Ishikawa (cell line): ENCODE measurements at regions not wholly inside any gene's neighbourhood (a gene's known extent, or its start where the extent isn't known, plus 50 kb on each side); places are given as distances from the start of the nearest gene placed in this dataset.

Experiments
- CEBPB ChIP-seq: IDR thresholded peaks from 2 replicates; pipeline ENCODE4 v1.6.1; 2012
- CREB1 ChIP-seq: IDR thresholded peaks from 2 replicates; pipeline ENCODE4 v1.6.1; 2012; ENCODE audit warnings: low read depth
- EGR1 ChIP-seq: IDR thresholded peaks from 2 replicates; pipeline ENCODE4 v1.6.1; 2012
- EP300 ChIP-seq: IDR thresholded peaks from 2 replicates; pipeline ENCODE4 v1.6.1; 2012; ENCODE audit warnings: borderline replicate concordance
- FOXM1 ChIP-seq: IDR thresholded peaks from 2 replicates; pipeline ENCODE4 v1.6.1; 2012; ENCODE audit warnings: low read depth, borderline replicate concordance
- NFIC ChIP-seq: IDR thresholded peaks from 2 replicates; pipeline ENCODE4 v1.6.1; 2012
- RAD21 ChIP-seq: IDR thresholded peaks from 2 replicates; pipeline ENCODE4 v1.6.1; 2012; ENCODE audit warnings: low read depth
- TAF1 ChIP-seq: IDR thresholded peaks from 2 replicates; pipeline ENCODE4 v1.6.1; 2012; ENCODE audit warnings: low read depth, mild to moderate bottlenecking
- TCF12 ChIP-seq: IDR thresholded peaks from 2 replicates; pipeline ENCODE4 v1.6.1; 2012; ENCODE audit warnings: low read depth
- TEAD4 ChIP-seq: IDR thresholded peaks from 2 replicates; pipeline ENCODE4 v1.6.1; 2012
- YY1 ChIP-seq: IDR thresholded peaks from 2 replicates; pipeline ENCODE4 v1.6.1; 2012; ENCODE audit warnings: low read depth
- ZBTB7A ChIP-seq: IDR thresholded peaks from 2 replicates; pipeline ENCODE4 v1.6.1; 2012; ENCODE audit warnings: low read depth
- TF ChIP-seq, protein P1 (sequence below): IDR thresholded peaks from 2 replicates; pipeline ENCODE4 v1.6.1; 2012
- TF ChIP-seq, protein P2 (sequence below): IDR thresholded peaks from 2 replicates; pipeline ENCODE4 v1.6.1; 2012; ENCODE audit warnings: low read depth, mild to moderate bottlenecking
- TF ChIP-seq, protein P3 (sequence below): IDR thresholded peaks from 2 replicates; pipeline ENCODE4 v1.6.1; 2012

DNA sequence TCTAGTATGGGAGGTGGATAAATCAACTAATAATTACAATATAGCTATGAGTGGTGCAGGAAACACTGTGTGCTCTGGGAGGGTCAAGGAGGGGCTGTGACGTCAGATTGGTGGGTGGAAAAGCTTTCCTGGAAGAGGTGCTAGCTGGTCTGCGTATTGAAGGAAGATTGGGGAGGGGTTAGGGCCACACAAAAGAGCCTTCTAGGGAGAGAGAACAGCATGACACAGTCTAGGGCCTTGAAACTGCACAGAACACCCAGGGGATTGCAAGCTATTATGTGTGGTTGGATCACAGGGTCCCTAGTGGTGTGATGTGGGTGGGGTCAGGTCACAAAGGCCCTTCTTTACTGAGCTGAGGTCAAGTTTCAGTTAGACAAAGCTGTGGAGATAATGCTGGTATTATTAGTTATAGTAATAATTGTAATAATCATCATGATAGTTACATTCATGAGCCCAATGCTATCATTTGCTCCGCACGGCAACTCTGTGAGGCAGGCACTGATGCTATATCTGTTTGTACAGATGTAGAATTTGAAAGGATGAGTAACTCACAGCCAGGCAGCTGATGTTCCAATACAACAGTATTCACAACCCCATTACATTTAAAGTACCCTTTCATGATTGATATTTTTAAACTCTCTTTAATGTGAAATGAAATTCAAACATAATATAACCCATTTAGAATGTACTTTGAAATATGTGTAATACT is 197.4 kb upstream of the IL12B start:
- TF ChIP-seq EP300 (no peak), FOXM1 (no peak), CREB1 (no peak), EGR1 (no peak), TCF12 (no peak), TEAD4 (no peak), YY1 (no peak), CEBPB (no peak)
- TF ChIP-seq, protein P1, sequence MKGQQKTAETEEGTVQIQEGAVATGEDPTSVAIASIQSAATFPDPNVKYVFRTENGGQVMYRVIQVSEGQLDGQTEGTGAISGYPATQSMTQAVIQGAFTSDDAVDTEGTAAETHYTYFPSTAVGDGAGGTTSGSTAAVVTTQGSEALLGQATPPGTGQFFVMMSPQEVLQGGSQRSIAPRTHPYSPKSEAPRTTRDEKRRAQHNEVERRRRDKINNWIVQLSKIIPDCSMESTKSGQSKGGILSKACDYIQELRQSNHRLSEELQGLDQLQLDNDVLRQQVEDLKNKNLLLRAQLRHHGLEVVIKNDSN, result no peak
- TF ChIP-seq, protein P2, sequence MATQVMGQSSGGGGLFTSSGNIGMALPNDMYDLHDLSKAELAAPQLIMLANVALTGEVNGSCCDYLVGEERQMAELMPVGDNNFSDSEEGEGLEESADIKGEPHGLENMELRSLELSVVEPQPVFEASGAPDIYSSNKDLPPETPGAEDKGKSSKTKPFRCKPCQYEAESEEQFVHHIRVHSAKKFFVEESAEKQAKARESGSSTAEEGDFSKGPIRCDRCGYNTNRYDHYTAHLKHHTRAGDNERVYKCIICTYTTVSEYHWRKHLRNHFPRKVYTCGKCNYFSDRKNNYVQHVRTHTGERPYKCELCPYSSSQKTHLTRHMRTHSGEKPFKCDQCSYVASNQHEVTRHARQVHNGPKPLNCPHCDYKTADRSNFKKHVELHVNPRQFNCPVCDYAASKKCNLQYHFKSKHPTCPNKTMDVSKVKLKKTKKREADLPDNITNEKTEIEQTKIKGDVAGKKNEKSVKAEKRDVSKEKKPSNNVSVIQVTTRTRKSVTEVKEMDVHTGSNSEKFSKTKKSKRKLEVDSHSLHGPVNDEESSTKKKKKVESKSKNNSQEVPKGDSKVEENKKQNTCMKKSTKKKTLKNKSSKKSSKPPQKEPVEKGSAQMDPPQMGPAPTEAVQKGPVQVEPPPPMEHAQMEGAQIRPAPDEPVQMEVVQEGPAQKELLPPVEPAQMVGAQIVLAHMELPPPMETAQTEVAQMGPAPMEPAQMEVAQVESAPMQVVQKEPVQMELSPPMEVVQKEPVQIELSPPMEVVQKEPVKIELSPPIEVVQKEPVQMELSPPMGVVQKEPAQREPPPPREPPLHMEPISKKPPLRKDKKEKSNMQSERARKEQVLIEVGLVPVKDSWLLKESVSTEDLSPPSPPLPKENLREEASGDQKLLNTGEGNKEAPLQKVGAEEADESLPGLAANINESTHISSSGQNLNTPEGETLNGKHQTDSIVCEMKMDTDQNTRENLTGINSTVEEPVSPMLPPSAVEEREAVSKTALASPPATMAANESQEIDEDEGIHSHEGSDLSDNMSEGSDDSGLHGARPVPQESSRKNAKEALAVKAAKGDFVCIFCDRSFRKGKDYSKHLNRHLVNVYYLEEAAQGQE, result no peak

DNA sequence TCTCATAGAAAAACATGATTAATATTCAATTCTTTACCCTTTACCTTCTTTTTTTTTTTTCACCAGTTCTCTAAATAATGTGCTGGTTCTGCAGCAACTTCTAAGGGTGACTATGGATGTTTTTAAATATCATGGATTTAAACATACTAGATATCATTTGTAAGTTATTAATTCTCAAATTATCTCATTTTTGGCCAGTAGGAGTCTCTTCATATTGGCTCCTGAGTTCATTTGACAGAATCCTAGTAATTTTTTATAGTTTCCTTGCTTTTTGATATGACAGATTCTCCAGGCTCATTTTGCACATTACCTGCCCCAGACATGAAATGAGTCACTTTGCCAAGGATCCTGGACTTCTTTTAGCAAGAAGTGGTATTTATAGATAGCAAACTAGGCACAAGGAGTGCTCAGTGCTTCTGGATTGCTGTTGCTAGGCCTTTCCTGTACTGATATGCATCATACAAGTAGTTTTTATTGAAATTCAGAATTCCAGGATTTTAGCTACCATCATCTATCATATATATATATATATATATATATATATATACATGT is 201.3 kb upstream of the IL12B start:
- TF ChIP-seq RAD21, result 0 out of 2 replicates have a peak, but pooled peaks have one; percentile 9
- TF ChIP-seq, protein P2, result no peak
- no peak for TF ChIP-seq EP300
- no peak for TF ChIP-seq TAF1
- TF ChIP-seq TEAD4, result no peak

DNA sequence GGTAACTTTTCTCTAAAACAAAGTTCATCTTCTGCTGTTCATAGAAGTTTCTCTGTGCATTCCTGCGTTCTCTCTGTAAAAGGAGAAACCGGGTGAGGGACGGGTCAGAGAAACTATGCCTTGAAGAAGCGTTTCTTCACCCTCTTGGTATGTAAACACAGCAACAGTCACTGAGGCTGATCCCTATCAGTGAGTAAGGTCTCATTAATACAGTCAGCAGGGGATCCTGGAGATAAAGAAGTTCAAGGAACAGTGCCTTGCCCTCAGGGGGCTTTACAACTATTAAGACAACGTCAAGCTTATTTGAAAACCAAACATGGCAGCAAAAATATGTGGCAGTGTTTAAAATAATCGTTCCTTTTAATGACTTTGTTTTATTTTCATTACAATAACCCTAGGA is 202.9 kb upstream of the IL12B start:
- TF ChIP-seq CREB1 (no peak), RAD21 (no peak), FOXM1 (no peak), TAF1 (no peak), NFIC (no peak), EGR1 (no peak), YY1 (no peak)
- TF ChIP-seq, protein P1, result no peak

DNA sequence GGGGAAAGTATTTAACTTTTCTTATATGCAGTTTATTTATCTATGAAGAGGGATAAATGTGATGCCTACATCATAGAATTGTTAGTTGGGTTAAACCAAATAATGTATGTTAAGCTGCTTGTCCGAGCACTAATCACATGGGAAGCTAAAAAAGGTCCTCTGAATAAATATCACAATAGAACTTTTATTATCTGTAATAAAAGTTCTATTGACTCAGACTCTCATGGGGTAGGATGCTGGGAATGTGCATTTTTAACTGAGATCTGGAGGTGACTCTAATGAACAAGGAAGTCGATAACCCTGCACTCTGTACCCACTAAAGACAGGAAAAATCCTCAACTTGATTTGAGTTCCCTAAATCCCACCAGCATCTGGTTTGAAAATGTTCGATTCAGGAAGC is 205.9 kb upstream of the IL12B start:
- TF ChIP-seq TEAD4 (no peak), FOXM1 (no peak), CEBPB (no peak), ZBTB7A (no peak), TAF1 (no peak), TCF12 (no peak), NFIC (no peak)
- TF ChIP-seq, protein P1, result no peak
- TF ChIP-seq, protein P2, result no peak
- TF ChIP-seq, protein P3, sequence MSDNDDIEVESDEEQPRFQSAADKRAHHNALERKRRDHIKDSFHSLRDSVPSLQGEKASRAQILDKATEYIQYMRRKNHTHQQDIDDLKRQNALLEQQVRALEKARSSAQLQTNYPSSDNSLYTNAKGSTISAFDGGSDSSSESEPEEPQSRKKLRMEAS, result no peak
